GM23248 (cell line): ENCODE measurements at regions not wholly inside any gene's neighbourhood (a gene's known extent, or its start where the extent isn't known, plus 50 kb on each side); places are given as distances from the start of the nearest gene placed in this dataset.

Source experiments
- DNase-seq: peaks from one replicate; pipeline ENCODE4 v3.0.0-alpha.2; 2015
- H2AFZ ChIP-seq: fragments of 200-600 bp; sonication (generic); 2 replicates; pipeline ENCODE4 v1.6.1; 2016; ENCODE audit warnings: antibody characterized with exemption
- H3F3A ChIP-seq: fragments of 200-600 bp; sonication (generic); 2 replicates; pipeline ENCODE4 v1.6.1; 2016; ENCODE audit warnings: mild to moderate bottlenecking, antibody characterized with exemption, mixed run types; ENCODE audit not compliant: insufficient read depth
- H3K27ac ChIP-seq: fragments of 200-600 bp; sonication (generic); 2 replicates; pipeline ENCODE4 v1.5.1; 2016; ENCODE audit warnings: mild to moderate bottlenecking
- H3K27me3 ChIP-seq: fragments of 200-600 bp; sonication (generic); replicated peaks from 2 replicates; pipeline ENCODE4 v1.6.1; 2016; ENCODE audit warnings: mild to moderate bottlenecking; ENCODE audit not compliant: insufficient read depth
- H3K36me3 ChIP-seq: fragments of 200-600 bp; sonication (generic); 2 replicates; pipeline ENCODE4 v1.6.1; 2016; ENCODE audit warnings: low read depth, mild to moderate bottlenecking
- H3K4me1 ChIP-seq: fragments of 200-600 bp; sonication (generic); 2 replicates; pipeline ENCODE4 v1.6.1; 2016; ENCODE audit warnings: mild to moderate bottlenecking; ENCODE audit not compliant: insufficient read depth
- H3K4me2 ChIP-seq: fragments of 200-600 bp; sonication (generic); one replicate; pipeline ENCODE4 v1.6.1; 2016; ENCODE audit warnings: mild to moderate bottlenecking; ENCODE audit not compliant: unreplicated experiment
- H3K4me3 ChIP-seq: fragments of 200-600 bp; sonication (generic); 2 replicates; pipeline ENCODE4 v1.5.1; 2016; ENCODE audit warnings: mild to moderate bottlenecking
- H3K79me2 ChIP-seq: fragments of 200-600 bp; sonication (generic); 2 replicates; pipeline ENCODE4 v1.6.1; 2016; ENCODE audit warnings: mild to moderate bottlenecking; ENCODE audit not compliant: insufficient read depth
- H3K9ac ChIP-seq: fragments of 200-600 bp; sonication (generic); 2 replicates; pipeline ENCODE4 v1.6.1; 2016; ENCODE audit warnings: mild to moderate bottlenecking
- H3K9me2 ChIP-seq: fragments of 200-600 bp; sonication (generic); 2 replicates; pipeline ENCODE4 v1.6.1; 2016; ENCODE audit warnings: mixed run types, mild to moderate bottlenecking, moderate library complexity; ENCODE audit not compliant: insufficient read depth
- H3K9me3 ChIP-seq: fragments of 200-600 bp; sonication (generic); one replicate; pipeline ENCODE4 v1.6.1; 2017; ENCODE audit warnings: low read depth
- H4K20me1 ChIP-seq: fragments of 200-600 bp; sonication (generic); 2 replicates; pipeline ENCODE4 v1.6.0; 2016; ENCODE audit not compliant: insufficient read depth
- EZH2 ChIP-seq: fragments of 200-600 bp; sonication (generic); IDR thresholded peaks from 2 replicates; pipeline ENCODE4 v1.6.1; 2018; ENCODE audit warnings: antibody characterized with exemption, mild to moderate bottlenecking; ENCODE audit not compliant: insufficient read depth, poor library complexity, severe bottlenecking
- EZH2phosphoT487 ChIP-seq: fragments of 200-600 bp; sonication (generic); IDR thresholded peaks from 2 replicates; pipeline ENCODE4 v1.6.1; 2018; ENCODE audit warnings: antibody characterized with exemption, moderate library complexity, mild to moderate bottlenecking, low read depth; ENCODE audit not compliant: insufficient read depth
- WGBS, 2 experiments: methylation state at CpG; one replicate each; pipeline ENCODE4 v1.1.6; 2015 to 2017; ENCODE audit warnings: low lambda C conversion rate in 2 of 2, low coverage in 1 of 2; ENCODE audit errors: missing lambda C conversion rate in 2 of 2; 5-methylcytosine and 5-hydroxymethylcytosine counted together
- in situ Hi-C: fragments of 300-500 bp; cut with MboI; formaldehyde crosslinking; loops from 2 replicates; pipeline ENCODE4 v1.15.0; 2020

DNA sequence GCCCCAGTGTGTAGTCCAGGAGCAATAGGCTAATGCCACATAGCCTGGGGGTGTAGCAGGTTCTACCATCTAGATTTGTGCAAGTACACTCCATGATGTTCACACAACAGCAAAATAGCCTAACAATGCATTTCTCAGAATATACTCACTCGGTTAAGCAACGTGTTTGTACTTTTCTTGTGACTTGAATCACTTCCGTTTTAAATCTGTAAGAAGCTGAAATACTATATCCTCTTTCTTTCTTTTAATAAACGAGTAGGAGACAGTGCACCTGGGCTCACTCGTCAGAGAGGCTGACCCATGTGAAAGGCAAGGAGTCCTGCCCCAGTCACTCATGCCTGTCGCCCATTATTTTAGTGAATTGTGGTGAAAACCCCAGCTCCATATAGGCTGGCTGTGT, 201.6 kb downstream of the FOXA2 start:
- H3K4me2 ChIP-seq, result peak overlapping the region; percentile 17
- DNase-seq, result peak; percentile 46
- no peaks in the 10 kb centered on the region for H3K36me3 ChIP-seq
- H3K9me3 ChIP-seq, result no peaks in the 10 kb centered on the region
- no peaks in the 10 kb centered on the region for H3K9me2 ChIP-seq
- in situ Hi-C loops, result no loop called here
- TF ChIP-seq EZH2 (no peak), EZH2phosphoT487 (no peak)
- 27 to 41% methylated on average over 6 of the region's 6 CpGs for WGBS, 2 experiments
- peaks cover 9% of the 10 kb centered on the region; the same call in 1 of the 2 replicates for H3K27me3 ChIP-seq
- H3K79me2 ChIP-seq, result no peaks in the 10 kb centered on the region
- no peak overlapping the region for H2AFZ ChIP-seq
- no peak overlapping the region for H3K9ac ChIP-seq
- H4K20me1 ChIP-seq, result no peaks in the 10 kb centered on the region
- no peak overlapping the region for H3K4me3 ChIP-seq
- H3K4me1 ChIP-seq, result peaks cover 21% of the 10 kb centered on the region; the same call in 1 of the 2 replicates
- H3K27ac ChIP-seq, result no peak overlapping the region
- H3F3A ChIP-seq, result no peaks in the 10 kb centered on the region

GRCh38 chr20:22381812-22382416, 202.5 kb downstream of the FOXA2 start:
- H3K4me1 ChIP-seq, result peaks cover 21% of the 10 kb centered on the region; the same call in 1 of the 2 replicates
- no peaks in the 10 kb centered on the region for H3K79me2 ChIP-seq
- no peaks in the 10 kb centered on the region for H3K36me3 ChIP-seq
- no peak overlapping the region for H3K4me2 ChIP-seq
- no peak overlapping the region for H3K4me3 ChIP-seq
- H3K27ac ChIP-seq, result no peak overlapping the region
- DNase-seq, result no peak
- WGBS, 2 experiments, result 43 to 44% methylated on average over 4 of the region's 4 CpGs
- no peaks in the 10 kb centered on the region for H3K9me2 ChIP-seq
- H2AFZ ChIP-seq, result no peak overlapping the region
- H4K20me1 ChIP-seq, result no peaks in the 10 kb centered on the region
- no peaks in the 10 kb centered on the region for H3K9me3 ChIP-seq
- in situ Hi-C loops, result no loop called here
- no peaks in the 10 kb centered on the region for H3F3A ChIP-seq
- no peak overlapping the region for H3K9ac ChIP-seq
- peaks cover 9% of the 10 kb centered on the region; the same call in 1 of the 2 replicates for H3K27me3 ChIP-seq
- no peak for TF ChIP-seq EZH2
- TF ChIP-seq EZH2phosphoT487, result no peak

- Histone ChIP-seq H2AFZ (no peak overlapping the region), H4K20me1 (no peaks in the 10 kb centered on the region), H3K9me2 (no peaks in the 10 kb centered on the region), H3K27me3 (no peaks in the 10 kb centered on the region), H3K9ac (no peak overlapping the region), H3F3A (no peaks in the 10 kb centered on the region), H3K4me3 (no peak overlapping the region), H3K36me3 (no peaks in the 10 kb centered on the region), H3K27ac (no peak overlapping the region), H3K79me2 (no peaks in the 10 kb centered on the region), H3K4me2 (no peak overlapping the region), H3K4me1 (peaks cover 30% of the 10 kb centered on the region), H3K9me3 (no peaks in the 10 kb centered on the region)
- peak; percentile 62 for DNase-seq
- in situ Hi-C loops, result no loop called here
- no peak for TF ChIP-seq EZH2phosphoT487
- TF ChIP-seq EZH2, result no peak
Observed at GRCh38 chr20:22379472-22379871, 204.9 kb downstream of the FOXA2 start.

DNA sequence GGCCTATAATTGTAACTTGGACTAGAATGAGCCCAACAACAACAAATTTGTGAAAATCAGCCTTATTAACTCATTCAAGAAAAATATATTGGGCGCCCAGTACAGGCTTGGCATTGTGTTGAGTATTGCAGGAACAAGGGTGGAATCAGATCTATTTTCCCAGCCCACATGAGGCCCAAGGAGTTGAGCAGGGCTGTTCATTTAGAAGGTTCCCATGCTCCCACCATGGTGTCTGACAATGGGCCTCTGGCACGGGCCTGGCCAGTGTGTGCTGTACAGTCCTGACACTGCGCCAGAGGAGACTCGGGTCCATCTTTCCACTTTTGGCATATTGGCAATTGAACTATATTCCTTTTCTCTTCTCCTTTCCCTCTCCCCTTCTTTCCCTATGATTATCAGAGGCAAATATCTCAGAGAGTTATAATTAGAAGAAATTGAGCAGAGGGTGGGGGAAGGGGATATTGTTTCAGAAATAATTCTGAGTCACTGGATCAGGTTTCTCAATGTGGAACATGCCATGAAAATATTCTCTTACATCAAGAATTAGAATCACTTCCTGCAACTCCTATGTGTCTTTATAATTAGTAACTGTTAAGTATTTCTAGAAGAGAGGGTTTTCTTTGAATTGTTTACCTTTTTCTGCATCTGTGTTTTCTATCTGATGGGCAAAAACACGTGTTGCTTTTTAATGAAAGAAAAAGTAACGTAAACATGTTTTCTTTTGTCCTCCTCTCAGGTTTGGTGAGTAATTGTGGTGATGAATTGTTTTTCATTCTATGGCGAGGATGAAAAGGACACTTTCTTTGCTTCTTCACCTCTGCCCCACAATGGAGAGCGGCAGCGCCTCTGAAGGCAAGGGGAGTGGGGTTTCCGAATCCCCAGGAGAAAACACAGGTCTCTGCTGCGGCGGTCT, 209.4 kb downstream of the FOXA2 start:
- Histone ChIP-seq H3K36me3 (no peaks in the 10 kb centered on the region), H3K9me2 (no peaks in the 10 kb centered on the region), H2AFZ (no peak overlapping the region), H3K27ac (no peak overlapping the region), H4K20me1 (no peaks in the 10 kb centered on the region), H3K9ac (no peak overlapping the region), H3K79me2 (no peaks in the 10 kb centered on the region), H3K27me3 (no peaks in the 10 kb centered on the region), H3K4me1 (peaks cover 18% of the 10 kb centered on the region), H3F3A (no peaks in the 10 kb centered on the region), H3K4me2 (peak overlapping the region; percentile 5), H3K4me3 (no peak overlapping the region), H3K9me3 (no peaks in the 10 kb centered on the region)
- 49 to 52% methylated on average over 12 of the region's 12 CpGs for WGBS, 2 experiments
- in situ Hi-C loops, result no loop called here
- TF ChIP-seq EZH2phosphoT487 (no peak), EZH2 (no peak)
- peak; percentile 34 for DNase-seq
